ENCODE measurements at regions not wholly inside any gene's neighbourhood (a gene's known extent, or its start where the extent isn't known, plus 50 kb on each side); places are given as distances from the start of the nearest gene placed in this dataset.
A peak's percentile ranks its signal among the peaks of the same experiment; 100 is the strongest.

DNA sequence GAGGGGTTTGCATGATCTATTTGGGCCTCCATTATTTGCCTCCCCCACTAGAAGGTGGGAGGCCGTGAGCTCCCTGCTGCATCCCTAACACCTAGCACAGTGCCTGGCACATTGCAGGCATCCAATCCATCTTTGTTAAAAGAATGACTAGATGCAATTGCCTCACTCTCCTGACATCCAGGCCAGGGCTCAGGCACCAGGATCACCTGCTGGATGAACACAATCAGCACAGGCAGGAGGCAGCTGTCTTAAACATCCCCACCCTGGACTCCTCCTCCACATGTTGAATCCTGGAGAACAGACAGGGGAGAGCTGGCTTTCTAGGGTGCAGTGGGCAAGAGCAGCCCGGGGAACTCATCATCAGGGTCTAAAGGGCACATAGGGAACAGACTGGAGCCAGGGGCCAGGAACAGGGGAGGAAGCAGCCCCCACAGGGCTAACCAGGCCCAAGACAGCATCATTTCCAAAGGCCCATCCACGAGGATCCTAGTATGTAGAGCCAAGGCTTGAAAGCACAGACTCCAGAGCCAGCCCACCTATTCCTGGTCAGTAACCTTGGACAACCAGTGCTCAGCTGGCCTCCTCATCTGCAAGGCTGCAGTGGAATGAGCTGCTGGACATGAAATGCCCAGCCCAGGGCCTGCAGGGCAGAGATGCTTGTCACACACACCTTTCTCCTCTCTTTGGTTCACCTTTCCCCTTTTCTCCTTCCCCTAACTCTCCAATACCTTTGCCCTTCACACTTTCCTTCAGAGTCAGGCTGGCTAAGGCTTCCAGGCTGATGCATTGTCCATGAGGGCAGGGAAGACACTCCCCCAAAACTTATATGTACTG is 254.4 kb upstream of the TLE3 start:
- TF ChIP-seq POLR2A (IDR thresholded peaks at IDR 0.05): no peak
- no peak for TF ChIP-seq CTCF (IDR thresholded peaks at IDR 0.05)
- WGBS, 2 donors: 91 to 100% methylated on average over 3 of the region's 3 CpGs
- DNase-seq (ENCODE audit: low spot score in 2 of 2): peak in 1 of 2 donors; percentile 65
- intact Hi-C loops (cut with DNase I; ENCODE audit: low total_unique reads): no loop called here
- no peak overlapping the region for H3K4me3 ChIP-seq (ENCODE audit: low read depth, poor library complexity, severe bottlenecking)

DNA sequence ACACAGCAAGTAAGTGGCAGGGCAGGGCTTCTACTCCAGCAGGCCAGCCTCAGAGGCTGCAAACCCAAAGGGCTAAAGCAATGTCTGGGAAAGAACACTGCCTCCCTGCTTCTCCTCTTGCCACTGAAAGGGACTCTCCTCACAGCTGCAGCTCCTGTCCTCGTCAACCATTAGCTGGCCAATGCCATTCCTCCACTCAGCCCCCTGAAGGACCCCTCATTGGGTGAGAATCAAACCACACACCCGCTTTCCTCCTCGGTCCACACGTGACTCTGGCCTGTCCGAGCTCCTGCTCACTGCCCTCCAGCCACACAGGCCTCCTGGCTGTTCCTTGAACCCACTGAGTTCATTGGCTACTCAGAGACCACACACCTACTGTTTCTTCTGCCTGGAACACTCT is 253.7 kb upstream of the TLE3 start:
- no peak for DNase-seq (ENCODE audit: low spot score in 2 of 2)
- 97% methylated on average over 5 of the region's 5 CpGs for WGBS, 2 donors
- TF ChIP-seq CTCF (IDR thresholded peaks at IDR 0.05) (no peak), POLR2A (IDR thresholded peaks at IDR 0.05) (no peak)
- intact Hi-C loops (cut with DNase I; ENCODE audit: low total_unique reads): no loop called here
- no peak overlapping the region for H3K4me3 ChIP-seq (ENCODE audit: low read depth, poor library complexity, severe bottlenecking)

DNA sequence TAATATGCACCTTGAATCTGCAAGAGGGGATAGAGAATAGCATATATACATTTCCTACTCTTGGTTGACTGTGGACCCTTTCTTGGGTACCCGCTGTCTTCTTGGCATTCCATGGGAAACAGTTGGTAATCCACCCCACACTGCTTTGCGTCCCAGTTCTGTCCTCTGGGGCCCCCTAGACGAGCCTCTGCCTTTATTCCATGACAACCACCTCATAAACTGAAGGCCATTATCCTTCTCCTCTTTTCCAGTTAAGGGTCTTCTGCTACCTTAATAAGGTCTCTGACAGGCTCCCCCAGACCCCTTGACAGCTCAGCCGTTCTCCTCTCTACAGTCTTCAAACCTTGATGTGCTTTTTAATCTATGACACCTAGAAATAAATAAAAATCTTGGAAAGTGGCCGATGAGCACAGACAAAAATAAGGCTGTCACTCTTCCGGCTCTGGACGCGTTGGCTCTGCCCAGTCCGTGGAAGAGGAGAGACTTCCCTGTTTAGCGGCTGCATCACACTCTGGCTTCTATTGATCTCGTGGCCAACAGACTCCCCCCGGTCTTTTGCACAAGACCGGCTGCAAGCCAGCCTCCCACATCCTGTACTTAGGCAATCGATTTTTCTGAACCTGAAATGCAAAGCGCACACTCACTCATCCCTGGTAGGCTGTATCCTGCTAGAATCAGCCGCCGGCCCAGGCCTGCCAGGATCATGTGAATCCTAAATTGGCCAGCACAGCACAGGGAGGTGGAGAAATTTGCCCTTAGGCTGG is 251.0 kb upstream of the TLE3 start:
- no peak overlapping the region for H3K4me3 ChIP-seq (ENCODE audit: low read depth, poor library complexity, severe bottlenecking)
- peak; percentile 83 to 93 for DNase-seq (ENCODE audit: low spot score in 2 of 2)
- WGBS, 2 donors: 39 to 44% methylated on average over 17 of the region's 17 CpGs
- TF ChIP-seq CTCF (IDR thresholded peaks at IDR 0.05): no peak
- TF ChIP-seq POLR2A (IDR thresholded peaks at IDR 0.05): no peak
- intact Hi-C loops (cut with DNase I; ENCODE audit: low total_unique reads): no loop called here

- TF ChIP-seq POLR2A (IDR thresholded peaks at IDR 0.05): no peak
- no peak for TF ChIP-seq CTCF (IDR thresholded peaks at IDR 0.05)
- no peak for DNase-seq (ENCODE audit: low spot score in 2 of 2)
- intact Hi-C loops (cut with DNase I; ENCODE audit: low total_unique reads): no loop called here
- no peak overlapping the region for H3K4me3 ChIP-seq (ENCODE audit: low read depth, poor library complexity, severe bottlenecking)
- 38 to 45% methylated on average over 2 of the region's 2 CpGs for WGBS, 2 donors
Observed at GRCh38 chr15:70348226-70348543, 250.5 kb upstream of the TLE3 start.

DNA sequence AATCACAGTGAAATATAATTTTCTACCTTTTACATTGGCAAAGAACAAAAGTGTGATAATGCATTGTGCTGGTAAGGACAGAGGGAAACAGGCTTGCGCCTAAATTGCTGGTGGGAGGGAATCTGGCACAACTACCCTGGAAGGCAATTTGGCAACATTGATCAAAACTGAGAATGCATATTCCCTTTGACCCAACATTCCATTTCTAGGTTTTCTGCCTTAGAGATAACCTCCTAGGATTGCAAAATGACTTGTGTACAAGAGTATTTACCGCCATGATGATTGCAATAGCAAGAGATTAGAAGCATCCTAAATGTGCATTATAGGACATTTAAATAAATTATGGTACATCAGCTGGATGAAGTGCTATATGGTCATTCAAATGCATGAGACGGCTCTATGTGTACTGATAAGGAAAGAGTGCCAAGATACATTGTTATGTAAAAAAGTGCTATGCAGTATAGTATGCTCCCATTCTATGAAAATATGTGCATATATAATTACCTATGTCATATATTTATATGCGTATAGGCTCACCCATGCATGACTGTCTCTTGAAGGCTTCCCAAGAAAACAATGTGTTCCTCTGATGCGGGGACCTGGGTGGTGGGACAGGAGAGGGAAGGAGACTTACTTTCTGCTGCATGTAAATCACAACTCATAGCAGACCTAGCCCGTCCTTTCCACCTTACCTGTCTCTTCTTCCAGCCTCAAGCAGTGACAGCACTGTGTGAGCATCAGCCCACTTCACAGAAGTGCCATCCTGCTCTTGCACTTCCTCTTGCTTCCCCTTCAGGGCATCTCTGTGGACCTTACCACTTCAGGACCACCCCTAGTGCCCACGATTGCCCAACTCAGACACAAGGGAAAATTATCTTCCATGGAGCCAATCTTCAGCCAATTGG is 249.9 kb upstream of the TLE3 start:
- DNase-seq (ENCODE audit: low spot score in 2 of 2): peak in 1 of 2 donors; percentile 69
- TF ChIP-seq POLR2A (IDR thresholded peaks at IDR 0.05) (no peak), CTCF (IDR thresholded peaks at IDR 0.05) (no peak)
- 83 to 85% methylated on average over 7 of the region's 7 CpGs for WGBS, 2 donors
- intact Hi-C loops (cut with DNase I; ENCODE audit: low total_unique reads): no loop called here
- H3K4me3 ChIP-seq (ENCODE audit: low read depth, poor library complexity, severe bottlenecking): no peak overlapping the region
